HL-60 (cell line): ENCODE measurements at regions not wholly inside any gene's neighbourhood (a gene's known extent, or its start where the extent isn't known, plus 50 kb on each side); places are given as distances from the start of the nearest gene placed in this dataset.
"Not testable (repeated sequence)": the region's sequence is repeated elsewhere in the genome, so short reads cannot be mapped to it uniquely, and the experiment has no call there.

Source experiments
- DNase-seq, 2 experiments: peaks; one replicate each; pipeline ENCODE4 v3.0.0-alpha.2; 2010 to 2020; ENCODE audit warnings: low read depth in 1 of 2, low spot score in 1 of 2
- H3K27ac ChIP-seq: fragments of 250-450 bp; sonication (Bioruptor Pico); replicated peaks from 2 replicates; pipeline ENCODE4 v1.5.1; 2020; ENCODE audit warnings: mild to moderate bottlenecking, moderate library complexity
- H3K27me3 ChIP-seq: fragments of 250-450 bp; sonication (Bioruptor Pico); 2 replicates; pipeline ENCODE4 v1.5.1; 2021; ENCODE audit warnings: mild to moderate bottlenecking, moderate library complexity; ENCODE audit not compliant: insufficient read depth, poor library complexity, severe bottlenecking
- H3K4me3 ChIP-seq: replicated peaks from 2 replicates; pipeline ENCODE4 v1.5.1; 2011; ENCODE audit warnings: mild to moderate bottlenecking, control low read depth, low read length; ENCODE audit not compliant: insufficient read depth
- GABPA ChIP-seq: IDR thresholded peaks from 2 replicates; pipeline ENCODE4 v1.6.1; 2012; ENCODE audit warnings: low read depth
- POLR2AphosphoS5 ChIP-seq: IDR thresholded peaks from 2 replicates; pipeline ENCODE4 v1.6.1; 2012; ENCODE audit warnings: low read depth
- SPI1 ChIP-seq: IDR thresholded peaks from 2 replicates; pipeline ENCODE4 v1.6.1; 2012; ENCODE audit warnings: low read depth, mild to moderate bottlenecking, borderline replicate concordance
- TF ChIP-seq, protein P1 (sequence below): IDR thresholded peaks from 2 replicates; pipeline ENCODE4 v1.6.1; 2012; ENCODE audit warnings: low read depth; ENCODE audit not compliant: insufficient replicate concordance
- TF ChIP-seq, protein P2 (sequence below): IDR thresholded peaks from one replicate; pipeline ENCODE4 v1.5.1; 2011; ENCODE audit warnings: low read length, control low read depth, inconsistent platforms; ENCODE audit not compliant: insufficient read depth

DNA sequence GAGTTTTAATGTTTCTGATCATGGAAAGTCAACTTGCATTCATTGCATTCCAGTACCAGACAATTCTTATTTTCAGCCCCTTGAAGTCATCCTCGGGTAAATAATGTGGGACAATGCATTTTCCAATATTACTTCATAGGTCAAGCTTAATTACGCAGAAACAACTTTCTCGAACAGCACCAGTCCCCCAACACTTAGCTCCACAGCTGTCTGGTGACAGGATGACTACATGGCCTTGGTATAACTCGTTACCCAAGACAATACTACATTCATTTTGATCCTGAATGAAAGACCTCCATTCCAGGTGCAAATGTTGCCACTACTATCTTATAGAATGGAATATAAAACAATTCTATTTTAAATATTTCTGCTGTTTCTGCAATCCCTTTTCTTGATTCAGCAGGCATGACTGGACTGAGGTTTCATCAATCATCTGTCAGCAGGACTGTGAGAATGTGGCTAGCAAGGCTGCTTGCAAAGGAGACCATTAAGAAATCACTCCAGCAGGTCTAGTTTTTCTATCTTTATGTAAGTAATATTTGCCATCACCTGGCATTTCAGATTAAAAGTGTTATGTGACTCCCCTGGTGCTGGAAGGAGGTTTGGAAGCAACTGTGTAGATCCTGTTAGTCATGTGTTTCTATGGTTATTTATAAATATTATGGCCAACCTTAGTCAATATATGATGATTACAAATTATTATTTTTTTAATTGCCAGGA, 147.9 kb downstream of the HAO1 start:
- Histone ChIP-seq H3K27ac (no peak overlapping the region), H3K27me3 (no peaks in the 10 kb centered on the region), H3K4me3 (no peak overlapping the region)
- DNase-seq: no peak
- no peak for TF ChIP-seq SPI1
- TF ChIP-seq, protein P1, sequence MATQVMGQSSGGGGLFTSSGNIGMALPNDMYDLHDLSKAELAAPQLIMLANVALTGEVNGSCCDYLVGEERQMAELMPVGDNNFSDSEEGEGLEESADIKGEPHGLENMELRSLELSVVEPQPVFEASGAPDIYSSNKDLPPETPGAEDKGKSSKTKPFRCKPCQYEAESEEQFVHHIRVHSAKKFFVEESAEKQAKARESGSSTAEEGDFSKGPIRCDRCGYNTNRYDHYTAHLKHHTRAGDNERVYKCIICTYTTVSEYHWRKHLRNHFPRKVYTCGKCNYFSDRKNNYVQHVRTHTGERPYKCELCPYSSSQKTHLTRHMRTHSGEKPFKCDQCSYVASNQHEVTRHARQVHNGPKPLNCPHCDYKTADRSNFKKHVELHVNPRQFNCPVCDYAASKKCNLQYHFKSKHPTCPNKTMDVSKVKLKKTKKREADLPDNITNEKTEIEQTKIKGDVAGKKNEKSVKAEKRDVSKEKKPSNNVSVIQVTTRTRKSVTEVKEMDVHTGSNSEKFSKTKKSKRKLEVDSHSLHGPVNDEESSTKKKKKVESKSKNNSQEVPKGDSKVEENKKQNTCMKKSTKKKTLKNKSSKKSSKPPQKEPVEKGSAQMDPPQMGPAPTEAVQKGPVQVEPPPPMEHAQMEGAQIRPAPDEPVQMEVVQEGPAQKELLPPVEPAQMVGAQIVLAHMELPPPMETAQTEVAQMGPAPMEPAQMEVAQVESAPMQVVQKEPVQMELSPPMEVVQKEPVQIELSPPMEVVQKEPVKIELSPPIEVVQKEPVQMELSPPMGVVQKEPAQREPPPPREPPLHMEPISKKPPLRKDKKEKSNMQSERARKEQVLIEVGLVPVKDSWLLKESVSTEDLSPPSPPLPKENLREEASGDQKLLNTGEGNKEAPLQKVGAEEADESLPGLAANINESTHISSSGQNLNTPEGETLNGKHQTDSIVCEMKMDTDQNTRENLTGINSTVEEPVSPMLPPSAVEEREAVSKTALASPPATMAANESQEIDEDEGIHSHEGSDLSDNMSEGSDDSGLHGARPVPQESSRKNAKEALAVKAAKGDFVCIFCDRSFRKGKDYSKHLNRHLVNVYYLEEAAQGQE: no peak

DNA sequence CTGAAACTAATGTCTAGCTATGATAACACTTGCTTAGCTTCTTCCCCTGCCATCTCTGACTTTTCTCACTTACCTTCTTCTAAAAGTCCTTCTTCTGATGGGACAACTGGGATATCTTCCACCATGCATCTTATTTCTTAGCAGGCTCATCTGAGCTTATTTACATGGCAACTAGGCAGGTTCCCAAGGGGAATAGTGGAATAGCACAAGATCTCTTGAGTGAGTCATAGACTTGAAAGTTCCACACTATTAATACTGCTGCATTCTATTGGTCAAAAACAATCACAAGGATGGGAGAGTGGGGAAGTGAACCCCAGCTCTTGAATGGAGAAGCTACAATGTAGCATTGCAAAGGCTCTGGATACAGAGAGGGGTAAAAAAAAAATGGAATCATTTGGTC, 142.1 kb downstream of the HAO1 start:
- H3K27me3 ChIP-seq: no peaks in the 10 kb centered on the region
- no peak for DNase-seq

DNA sequence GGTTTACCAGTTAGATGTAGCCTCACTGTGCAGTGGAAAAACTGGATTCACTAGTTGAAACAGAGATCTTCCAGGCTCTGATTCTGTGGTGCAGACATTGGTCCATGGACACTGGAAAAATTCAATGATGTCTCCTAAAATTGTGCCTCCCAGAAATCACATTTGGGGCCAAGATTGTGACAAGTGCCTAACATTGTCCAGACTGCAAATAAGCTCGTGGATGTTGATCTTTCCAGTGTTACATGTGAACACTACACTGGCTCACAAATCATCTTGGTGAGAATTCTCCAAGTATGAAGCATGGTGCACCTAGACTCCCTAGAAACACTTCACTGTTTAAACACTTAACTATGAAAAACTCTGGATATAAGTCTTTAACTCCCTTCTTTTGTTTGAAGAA, 140.4 kb downstream of the HAO1 start:
- Histone ChIP-seq H3K27me3 (no peaks in the 10 kb centered on the region), H3K27ac (no peak overlapping the region), H3K4me3 (no peak overlapping the region)
- no peak for DNase-seq
- TF ChIP-seq POLR2AphosphoS5: no peak
- no peak for TF ChIP-seq GABPA
- TF ChIP-seq SPI1: no peak
- TF ChIP-seq, protein P2, sequence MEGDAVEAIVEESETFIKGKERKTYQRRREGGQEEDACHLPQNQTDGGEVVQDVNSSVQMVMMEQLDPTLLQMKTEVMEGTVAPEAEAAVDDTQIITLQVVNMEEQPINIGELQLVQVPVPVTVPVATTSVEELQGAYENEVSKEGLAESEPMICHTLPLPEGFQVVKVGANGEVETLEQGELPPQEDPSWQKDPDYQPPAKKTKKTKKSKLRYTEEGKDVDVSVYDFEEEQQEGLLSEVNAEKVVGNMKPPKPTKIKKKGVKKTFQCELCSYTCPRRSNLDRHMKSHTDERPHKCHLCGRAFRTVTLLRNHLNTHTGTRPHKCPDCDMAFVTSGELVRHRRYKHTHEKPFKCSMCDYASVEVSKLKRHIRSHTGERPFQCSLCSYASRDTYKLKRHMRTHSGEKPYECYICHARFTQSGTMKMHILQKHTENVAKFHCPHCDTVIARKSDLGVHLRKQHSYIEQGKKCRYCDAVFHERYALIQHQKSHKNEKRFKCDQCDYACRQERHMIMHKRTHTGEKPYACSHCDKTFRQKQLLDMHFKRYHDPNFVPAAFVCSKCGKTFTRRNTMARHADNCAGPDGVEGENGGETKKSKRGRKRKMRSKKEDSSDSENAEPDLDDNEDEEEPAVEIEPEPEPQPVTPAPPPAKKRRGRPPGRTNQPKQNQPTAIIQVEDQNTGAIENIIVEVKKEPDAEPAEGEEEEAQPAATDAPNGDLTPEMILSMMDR: no peak
- TF ChIP-seq, protein P1: no peak

More for the DNA sequence above, 142.1 kb downstream of the HAO1 start:
- Histone ChIP-seq H3K4me3 (no peak overlapping the region), H3K27ac (no peak overlapping the region)
- TF ChIP-seq, protein P1: no peak
- no peak for TF ChIP-seq SPI1
- no peak for TF ChIP-seq GABPA
- TF ChIP-seq POLR2AphosphoS5: no peak
- TF ChIP-seq, protein P2: no peak

DNA sequence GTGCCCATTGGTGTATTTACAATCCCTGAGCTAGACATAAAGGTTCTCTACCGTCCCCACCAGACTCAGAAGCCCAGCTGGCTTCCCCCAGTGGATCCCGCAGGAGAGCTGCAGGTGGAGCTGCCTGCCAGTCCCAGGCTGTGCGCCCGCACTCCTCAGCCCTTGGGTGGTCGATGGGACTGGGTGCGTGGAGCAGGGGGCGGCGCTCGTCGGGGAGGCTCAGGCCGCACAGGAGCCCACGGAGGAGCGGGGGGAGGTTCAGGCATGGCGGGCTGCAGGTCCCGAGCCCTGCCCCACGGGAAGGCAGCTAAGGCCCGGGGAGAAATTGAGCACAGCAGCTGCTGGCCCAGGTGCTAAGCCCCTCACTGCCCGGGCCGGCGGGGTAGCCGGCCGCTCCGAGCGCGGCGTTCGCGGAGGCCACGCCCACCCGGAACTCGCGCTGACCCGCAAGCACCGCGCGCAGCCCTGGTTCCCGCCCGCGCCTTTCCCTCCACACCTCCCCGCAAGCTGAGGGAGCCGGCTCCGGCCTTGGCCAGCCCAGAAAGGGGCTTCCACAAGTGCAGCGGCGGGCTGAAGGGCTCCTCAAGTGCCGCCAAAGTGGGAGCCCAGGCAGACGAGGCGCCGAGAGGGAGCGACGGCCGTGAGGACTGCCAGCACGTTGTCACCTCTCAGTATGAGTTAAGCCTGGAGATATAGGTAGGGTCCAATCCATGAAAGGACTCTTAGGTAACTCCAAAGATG, 136.7 kb downstream of the HAO1 start:
- not testable (repeated sequence) for H3K27me3 ChIP-seq, DNase-seq, H3K27ac ChIP-seq, H3K4me3 ChIP-seq
